Stimulated activated naive CD4-positive, alpha-beta T cell treated with Interleukin-2 at 50 U/mL for 16 hours (primary cell): ENCODE measurements at regions not wholly inside any gene's neighbourhood (a gene's known extent, or its start where the extent isn't known, plus 50 kb on each side); places are given as distances from the start of the nearest gene placed in this dataset.
A peak's percentile ranks its signal among the peaks of the same experiment; 100 is the strongest.
"Not testable (repeated sequence)": the region's sequence is repeated elsewhere in the genome, so short reads cannot be mapped to it uniquely, and the experiment has no call there.

Source experiments
- DNase-seq: peaks from one replicate; lab custom pipeline; 2025; lab: John Stamatoyannopoulos, UW

DNA sequence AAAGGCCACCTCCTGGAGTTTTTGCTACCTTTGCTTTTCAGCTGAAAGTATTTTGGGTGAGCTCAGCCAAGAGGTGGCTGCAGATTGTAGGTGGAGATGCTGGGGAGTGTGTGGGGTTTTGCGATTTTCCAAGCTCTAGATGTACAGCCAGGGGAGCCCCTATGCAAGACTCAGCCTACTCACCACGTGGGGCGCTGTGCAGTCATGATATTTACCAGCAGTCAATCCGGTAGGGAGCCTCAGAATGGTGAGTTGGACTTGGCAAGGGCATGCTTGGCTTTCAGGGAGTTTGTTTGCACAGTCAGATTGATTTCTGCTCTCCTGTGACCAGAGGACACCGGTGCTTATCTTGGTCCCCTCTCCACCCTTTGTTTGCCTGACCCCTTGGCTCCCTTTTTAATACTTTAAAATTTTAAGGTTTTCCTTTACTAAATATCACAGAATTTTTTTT is 175.3 kb downstream of the UTP18 start:
- DNase-seq: peak; percentile 55

DNA sequence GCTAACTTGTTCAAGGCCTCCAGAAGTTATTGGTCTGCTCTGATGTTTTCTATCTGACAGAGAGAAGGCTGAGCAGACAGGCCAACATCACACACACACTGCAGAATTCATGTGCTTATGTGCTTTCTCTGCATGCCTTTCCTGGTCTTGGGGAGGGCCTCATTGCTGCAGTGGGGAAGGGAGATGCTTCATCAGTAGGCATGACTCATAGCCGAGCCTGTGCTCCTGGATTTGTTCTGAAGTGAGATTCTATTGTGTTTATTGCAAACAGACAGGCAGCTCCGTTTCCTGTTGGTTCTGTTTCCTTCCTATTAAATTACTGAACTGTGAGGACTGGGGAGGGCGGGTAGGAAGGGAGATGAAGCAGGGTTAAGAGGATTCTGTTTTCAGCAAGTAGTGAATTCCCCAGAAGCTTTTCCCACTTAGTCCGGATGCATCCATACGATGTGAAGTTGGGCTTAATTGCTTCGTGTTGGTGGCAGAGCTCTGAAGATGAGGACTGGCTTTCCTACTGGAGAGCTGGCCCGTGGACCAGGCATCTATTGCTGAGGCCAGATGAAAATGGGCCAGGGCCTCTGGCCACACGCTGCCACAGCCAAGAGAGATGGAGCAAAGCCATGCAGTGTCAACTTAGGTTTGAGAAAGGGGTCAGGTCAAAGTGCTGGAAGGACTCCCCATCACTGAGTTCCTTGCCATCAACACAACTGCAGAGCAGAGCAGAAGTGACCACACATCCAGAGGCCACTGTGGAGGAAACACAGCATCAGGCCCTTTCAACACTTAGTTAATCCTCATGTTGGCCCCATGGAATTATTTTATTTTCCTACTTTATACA is 179.3 kb downstream of the UTP18 start:
- no peak for DNase-seq

DNA sequence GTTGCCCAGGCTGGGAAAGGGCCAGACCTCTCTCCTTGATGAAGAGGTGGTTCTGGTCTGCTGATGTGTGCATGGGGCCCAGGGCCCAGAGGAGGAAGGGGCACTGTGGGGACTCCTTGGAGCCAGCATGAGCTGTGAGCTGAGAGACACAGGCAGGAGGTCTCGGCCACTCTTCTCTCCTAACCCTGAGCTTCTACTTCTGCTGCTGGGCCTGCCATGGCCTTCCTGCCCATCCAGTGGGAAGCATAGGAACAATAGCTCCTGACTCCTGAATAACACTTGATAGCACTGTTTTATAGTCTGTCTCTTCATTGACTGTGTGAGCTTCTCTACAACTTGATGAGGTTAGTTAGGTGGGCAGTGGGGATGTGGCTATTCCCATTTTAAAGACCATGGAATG is 181.1 kb downstream of the UTP18 start:
- no peak for DNase-seq

DNA sequence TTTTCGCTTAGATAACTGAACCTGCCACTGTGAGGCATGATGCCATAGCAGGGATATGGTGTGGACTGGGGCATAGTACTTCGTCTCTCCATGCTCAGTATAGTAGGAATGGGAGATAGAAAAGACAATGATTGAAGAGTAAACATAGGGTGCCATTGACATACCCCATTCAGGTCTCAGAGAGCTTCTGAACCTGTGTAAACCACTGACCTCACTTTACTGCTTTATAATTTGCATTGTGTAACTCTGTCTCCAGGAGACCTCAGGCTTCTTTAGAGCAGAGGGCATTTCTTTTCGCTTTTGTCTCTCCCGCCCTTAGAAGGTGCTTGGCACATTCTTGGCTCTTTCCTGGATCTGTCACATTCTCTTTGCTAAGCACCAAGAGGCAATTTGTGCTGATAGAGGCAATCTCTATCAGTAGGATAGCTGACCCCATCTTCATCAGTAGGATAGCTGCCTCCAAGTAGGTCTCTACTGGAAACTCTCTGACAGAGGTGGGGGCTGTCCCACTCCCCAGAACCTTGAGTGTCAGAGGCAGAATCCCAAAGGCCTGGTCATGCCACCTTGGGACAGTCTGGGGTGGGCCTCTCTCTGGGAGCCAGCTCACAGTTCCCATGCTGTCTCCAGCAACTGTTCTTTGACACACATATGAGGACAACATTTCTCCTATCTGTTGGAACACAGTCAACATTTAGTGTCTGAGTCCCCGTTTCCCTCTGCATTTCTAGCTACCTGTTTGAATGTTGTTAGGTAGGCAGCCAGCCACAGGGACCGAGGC is 181.9 kb downstream of the UTP18 start:
- no peak for DNase-seq

DNA sequence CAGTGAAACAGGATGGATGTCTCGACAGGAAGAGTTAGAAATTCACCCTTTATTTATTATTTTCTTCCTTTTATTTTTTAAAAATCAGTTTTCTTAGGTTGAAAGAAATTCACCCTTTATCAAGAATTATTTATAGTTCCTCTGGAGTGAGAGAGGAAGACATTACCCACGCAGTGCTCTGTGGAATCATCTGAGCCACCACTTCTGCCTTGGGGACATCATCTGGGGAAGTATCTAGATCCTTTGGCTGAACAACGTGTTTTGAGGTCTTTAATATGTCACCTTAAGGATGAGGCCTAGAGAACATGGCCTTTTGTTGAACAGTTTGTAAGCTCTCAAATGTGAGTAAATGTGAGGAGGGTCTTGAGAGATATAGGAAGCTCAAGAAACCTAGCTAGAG is 183.3 kb downstream of the UTP18 start:
- no peak for DNase-seq

DNA sequence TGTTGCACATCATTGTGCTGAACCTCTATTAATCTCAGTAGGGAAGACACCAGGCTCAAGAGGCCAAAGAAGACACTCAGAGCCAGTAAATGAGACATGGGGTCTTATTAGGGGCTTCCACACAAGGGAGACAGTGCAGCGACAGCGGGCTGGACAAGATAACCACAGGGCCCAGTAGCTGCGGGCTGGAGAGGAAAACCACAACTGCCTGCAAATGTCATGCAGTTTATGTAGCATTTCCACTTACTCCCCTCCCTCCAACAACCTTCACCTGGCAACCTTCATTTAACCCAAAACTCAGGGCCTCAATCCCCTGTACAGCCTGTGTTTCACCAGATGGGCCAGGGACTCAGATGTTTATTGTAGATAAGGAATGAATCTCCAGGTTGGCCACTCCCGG is 185.6 kb downstream of the UTP18 start:
- no peak for DNase-seq

DNA sequence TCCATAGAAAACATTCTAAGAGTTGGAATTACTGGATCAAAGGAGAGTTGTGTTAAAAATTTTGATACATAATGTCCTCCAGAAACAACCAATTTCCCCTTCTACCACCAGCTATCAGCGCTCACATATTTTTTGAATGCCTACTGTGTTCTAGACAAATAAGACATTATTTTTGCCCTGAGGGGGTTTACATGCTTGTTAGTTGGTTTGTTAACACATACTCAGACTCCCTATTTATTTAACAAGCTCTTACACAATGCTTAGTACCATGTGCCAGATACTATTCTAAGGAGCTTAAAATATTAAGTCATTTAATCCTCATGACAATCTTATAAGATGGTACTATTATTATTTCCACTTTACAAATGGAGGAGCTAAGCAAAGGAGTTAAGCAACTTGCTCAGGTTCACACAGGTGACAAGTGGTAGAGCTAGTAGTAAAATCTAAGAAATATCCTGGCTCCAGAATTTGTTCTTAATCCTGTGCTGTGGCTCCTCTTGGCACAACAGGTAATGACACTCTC is 194.2 kb downstream of the UTP18 start:
- no peak for DNase-seq

DNA sequence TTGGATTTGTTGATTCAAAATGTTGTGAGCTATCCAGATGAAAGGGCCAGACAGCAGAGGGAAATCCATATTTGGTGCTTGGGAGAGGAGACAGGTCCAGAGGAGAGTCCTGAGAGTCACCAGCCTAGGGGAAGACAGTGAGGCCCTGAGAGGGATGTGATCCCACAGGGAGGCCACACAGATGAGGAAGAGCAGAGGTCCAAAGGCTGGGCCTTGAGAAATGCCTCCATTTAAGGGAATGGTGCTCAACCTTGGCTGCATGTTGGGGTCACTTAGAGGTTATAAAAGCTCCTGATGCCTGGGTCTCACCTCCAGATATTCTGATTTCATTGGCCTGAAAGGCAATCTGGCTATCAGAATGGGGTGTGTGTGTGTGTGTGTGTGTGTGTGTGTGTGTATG is 194.9 kb downstream of the UTP18 start:
- no peak for DNase-seq

DNA sequence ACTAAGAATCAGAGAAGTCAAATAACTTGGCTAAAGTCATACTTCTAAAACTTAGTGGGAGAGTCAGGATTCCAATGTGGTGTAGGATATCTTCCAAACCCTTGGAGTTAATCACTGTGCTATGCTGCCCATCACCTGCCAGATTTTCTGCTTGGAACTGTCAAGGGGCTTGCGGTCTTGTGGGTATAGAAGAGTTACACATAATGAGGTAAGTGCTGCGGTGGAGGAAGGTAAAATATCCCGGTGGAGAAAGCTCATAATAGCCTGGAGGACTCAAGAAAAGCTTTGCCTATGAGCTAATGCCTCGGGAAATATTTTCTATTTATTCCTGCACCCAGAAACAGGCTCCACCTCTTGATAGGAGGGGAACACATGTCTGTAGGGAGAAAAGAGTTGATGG is 195.6 kb downstream of the UTP18 start:
- no peak for DNase-seq

DNA sequence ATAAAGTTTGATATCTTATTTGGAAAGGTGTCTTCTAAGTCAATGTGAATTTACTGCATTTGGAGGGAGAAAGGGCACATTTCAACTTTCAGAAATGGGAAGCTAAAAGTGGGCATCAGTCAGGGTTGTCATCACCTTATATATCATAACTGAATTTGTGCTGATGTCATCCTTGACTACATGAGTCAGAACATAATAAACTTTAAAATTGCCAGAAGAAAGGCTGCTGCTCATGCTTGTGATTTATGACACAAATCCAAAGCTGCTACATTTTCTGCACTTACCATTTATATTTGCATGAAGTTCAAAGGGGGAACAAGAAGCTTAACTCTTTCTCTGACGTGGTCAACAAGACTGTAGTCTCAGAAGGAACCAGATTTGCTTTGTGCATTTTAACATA is 196.6 kb downstream of the UTP18 start:
- no peak for DNase-seq

DNA sequence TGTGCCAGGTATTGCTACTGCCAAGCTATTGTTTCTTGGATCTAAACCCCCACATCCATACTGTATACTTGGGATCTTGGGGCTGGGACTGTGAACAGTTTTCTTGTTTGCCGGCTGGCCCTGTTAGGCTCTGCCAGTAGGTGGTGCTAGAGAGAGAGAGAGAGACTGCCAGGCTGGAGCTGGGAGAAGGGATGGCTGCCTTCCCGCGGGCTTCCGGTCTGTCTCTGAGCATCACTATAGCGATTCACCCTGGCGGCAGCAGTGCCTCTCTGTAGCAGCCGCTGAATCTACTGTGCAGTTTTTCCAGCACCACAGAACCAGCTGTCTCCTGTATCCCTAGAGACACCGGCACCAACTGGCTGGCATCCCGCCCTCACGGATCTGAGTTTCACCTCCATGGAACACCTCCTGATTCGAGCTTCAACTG is 201.2 kb downstream of the UTP18 start:
- DNase-seq: peak; percentile 31

DNA sequence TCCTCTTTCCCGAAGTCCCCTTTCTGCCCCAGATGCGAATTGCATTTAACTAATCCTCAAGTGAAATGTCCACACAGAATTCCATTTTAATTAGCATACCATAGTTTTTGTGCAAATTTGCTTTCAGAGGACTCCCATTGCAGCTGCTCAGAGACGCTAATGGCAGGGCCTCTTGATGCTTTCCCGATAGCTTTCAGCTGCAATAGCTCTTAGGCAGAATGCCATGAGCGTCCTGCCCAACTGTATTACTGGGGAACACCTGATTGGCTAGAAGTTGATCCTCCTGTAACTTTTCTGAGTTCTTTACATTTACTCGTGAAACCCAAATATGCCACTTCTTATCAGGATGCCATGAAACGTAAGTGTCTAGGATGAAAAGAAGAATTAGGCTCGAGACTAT is 203.0 kb downstream of the UTP18 start:
- no peak for DNase-seq

DNA sequence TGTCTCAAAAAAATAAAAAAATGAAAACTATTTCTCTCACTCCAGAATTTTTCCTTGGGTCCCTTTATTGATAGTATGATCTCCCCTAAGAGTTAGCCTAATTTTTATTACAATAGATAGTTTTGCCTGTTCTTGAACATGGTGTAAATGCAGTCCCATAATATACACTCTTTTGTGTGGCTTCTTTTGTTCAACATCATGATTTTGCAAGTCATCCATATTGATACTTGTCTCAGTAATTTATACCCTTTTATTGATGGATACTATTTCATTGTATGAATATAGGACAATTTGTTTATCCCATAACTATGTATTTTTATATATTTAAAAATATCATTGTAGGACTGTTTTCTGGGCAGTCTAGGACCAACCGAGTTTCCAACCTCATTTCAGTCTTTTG is 207.0 kb downstream of the UTP18 start:
- DNase-seq: no peak

DNA sequence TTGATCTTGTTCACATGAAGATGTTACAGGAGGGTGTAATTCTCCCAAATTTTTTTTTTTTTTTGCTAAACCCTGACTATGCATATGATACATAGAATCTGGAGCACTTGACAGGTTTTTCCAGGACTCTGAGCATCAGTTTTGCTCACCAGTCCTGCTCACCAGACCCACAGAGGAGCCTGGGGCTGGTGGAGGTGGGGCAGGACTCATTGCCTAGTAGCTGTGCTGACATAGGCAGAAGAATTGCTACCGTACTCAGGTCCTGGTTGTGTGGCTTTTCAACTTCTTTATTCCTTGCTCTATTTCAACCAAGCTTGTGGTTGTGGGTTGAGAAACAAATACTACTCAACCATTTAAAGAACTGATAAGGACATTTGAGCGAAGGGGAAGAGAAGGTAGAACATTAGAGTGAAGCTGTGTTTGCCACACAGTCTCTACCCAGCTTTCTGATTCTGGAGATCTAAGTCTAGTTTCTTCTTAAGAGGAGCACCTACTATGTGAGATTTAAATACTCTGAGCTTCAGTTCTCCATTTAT is 212.4 kb downstream of the UTP18 start:
- no peak for DNase-seq

DNA sequence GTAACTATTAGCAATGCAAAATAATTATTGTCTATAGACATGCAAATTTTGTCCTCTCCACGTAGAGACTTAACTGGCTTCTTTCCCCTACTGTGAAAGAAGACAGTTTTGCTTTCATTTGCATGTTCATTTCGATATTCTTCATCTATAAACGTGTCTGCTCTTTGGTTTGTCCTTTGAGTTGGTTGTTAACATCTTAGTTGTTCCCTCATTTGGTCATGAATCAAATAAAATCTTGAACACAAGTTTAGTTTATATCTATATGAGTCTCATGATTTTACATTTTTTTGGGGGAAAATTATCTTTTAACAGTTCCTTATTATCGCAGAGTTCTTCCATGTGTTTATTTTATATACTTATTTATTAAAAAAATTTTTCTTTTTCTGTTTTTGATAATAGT is 214.4 kb downstream of the UTP18 start:
- no peak for DNase-seq

DNA sequence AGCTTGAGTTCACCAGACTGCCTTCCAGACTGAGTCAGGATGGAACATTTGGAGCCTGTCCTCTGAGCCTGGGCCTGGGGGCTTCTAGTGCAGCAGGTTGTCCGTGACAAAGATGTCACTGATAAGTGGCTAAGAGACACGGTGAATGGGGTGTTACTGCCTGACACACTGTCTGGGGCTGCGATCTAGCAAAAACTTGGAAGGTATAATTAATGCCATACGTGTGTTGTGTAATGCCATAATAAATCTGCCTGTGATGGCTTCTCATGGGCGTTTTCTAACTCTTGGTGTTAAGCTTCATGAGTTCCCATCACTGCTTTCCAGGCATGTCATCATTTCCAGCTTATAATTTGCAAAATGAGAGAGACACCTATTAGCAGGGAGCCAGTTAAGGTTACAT is 215.4 kb downstream of the UTP18 start:
- DNase-seq: no peak

DNA sequence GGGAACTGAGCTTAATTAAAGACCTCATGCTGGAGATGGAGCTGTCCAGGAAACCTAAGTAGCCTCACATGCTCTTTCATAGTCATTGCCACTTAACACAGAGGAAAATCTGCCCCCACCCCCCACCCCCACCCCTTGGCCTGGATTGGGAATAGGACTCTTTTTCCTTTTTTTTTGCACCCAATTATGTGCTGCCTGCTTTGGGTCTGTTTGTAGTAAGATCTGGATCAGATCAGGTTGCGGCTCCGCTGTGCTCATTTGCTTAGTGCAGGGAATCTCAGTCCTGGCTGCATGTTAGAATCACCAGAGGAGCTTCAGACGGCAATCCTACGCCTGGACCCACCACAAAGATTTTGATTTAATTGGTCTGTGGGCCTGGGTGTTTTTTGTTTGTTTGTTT is 219.0 kb downstream of the UTP18 start:
- DNase-seq: no peak

DNA sequence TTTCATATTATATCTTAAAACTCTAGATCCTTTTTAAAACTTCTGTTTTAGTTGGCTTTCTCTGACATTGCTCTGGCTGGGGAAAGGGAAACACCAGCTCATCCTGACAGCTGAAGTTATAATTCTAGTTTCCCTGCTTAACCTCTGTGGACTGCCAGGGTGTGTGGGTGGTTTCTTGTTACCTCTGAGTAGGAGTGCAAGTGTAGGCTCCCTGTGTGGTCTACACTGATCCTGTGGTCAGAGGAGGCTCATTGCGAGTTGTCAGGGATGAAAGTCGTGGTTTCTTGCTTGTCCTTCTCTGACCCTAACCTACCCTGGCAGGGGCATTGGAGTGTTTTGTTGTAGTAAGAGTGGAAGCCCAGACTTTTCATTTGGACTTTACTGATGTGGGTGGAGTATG is 221.0 kb downstream of the UTP18 start:
- no peak for DNase-seq

DNA sequence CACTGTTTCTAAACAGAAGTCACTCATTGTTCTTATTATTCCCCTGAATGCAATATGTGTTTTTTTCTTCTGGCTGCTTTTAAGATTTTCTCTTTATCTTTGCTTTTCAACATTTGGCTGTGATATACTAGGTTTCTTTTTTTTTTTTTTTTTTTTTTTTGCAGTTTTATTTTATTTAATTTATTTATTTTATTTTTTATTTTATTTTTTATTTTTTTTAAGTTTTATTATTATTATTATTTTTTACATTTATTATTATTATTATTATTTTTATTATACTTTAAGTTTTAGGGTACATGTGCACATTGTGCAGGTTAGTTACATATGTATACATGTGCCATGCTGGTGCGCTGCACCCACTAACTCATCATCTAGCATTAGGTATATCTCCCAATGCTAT is 221.9 kb downstream of the UTP18 start:
- not testable (repeated sequence) for DNase-seq

DNA sequence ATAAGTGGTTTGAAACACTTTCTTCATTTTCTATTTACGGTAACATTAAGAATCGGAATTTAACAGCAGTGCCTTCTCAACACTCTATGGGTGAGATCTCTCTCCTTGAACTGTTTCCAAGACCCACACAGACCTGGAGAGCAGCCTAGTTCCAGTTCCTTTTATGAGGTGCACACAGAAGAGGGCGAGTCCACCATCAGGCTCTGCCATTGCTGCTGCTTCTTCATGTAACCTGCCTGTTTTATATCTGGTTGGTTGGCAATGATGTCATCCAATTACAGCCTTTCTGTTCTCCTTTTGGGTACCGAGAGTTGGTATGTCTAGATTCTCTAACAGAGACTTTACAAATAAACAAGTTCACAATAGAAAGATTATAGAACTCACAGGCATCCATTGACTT is 225.7 kb downstream of the UTP18 start:
- DNase-seq: no peak

DNA sequence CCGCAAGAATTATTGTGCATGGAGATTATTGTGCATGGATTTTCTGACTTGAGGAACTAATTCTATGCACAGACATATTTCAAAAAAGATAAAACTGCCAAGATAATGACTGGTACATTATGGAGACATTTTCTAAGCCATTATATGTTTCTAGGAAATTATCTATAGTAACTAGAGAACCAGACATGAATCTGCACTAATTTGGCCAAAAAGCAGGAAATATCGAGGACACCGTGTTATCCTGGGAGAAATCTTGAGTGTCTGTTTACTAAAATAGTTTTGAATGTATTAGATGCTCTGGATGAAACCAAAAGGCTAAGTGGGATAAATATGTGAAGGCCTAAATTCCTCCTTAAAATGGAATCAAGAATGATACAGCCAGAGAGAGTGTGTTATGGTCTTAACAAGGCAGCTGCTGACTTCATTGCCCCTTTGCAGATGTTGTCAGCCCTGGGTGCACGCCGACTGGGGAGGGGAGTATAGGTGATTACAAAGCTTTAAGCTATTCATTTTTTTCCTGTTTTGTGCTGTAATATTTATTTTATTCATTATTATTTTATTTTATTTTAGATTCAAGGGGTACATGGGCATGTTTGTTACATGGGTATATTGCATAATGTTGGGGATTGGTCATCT is 226.7 kb downstream of the UTP18 start:
- no peak for DNase-seq

DNA sequence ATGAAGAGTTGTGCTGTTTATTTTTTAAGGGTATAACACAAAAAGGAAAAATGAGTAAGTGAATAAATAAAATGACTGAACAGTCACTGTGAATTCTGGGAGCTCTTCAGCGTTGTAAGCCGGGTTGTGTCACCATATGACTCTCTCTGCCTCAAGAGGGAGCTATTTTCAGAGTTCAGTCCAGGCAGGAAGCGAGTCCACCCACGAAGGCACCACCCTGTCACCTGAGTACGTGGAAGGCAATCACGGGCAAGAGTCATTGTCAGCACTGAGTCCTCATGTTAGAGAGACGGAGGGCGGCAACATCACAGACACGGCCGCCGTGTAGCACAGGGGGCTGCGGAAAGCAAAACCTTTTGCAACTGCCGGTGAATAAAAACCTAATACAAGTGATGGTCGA is 227.6 kb downstream of the UTP18 start:
- DNase-seq: no peak
